Lower lobe of right lung (tissue), 2 donors: ENCODE measurements at regions not wholly inside any gene's neighbourhood (a gene's known extent, or its start where the extent isn't known, plus 50 kb on each side); places are given as distances from the start of the nearest gene placed in this dataset.

Source experiments
- ATAC-seq, 2 donors: fragments of 200-7000 bp; cut with Tn5 transposase; one replicate each; pipeline ENCODE4 v1.9.1; 2020 to 2022; ENCODE audit warnings: mild to moderate bottlenecking in 2 of 2, moderate library complexity in 2 of 2
- DNase-seq: peaks from one replicate; pipeline ENCODE4 v3.0.0-alpha.2; 2020
- H3K27ac ChIP-seq: fragments of 200-600 bp; one replicate; pipeline ENCODE4 v1.8.0; 2022
- H3K27me3 ChIP-seq: fragments of 200-600 bp; one replicate; pipeline ENCODE4 v1.8.0; 2022; ENCODE audit warnings: low read depth
- H3K36me3 ChIP-seq: fragments of 200-600 bp; one replicate; pipeline ENCODE4 v1.8.0; 2022; ENCODE audit warnings: mild to moderate bottlenecking
- H3K4me1 ChIP-seq: fragments of 200-600 bp; one replicate; pipeline ENCODE4 v1.8.0; 2022
- H3K4me3 ChIP-seq: fragments of 200-600 bp; one replicate; pipeline ENCODE4 v1.8.0; 2022; ENCODE audit warnings: mild to moderate bottlenecking
- H3K9me3 ChIP-seq: fragments of 200-600 bp; one replicate; pipeline ENCODE4 v1.8.0; 2022
- CTCF ChIP-seq: fragments of 200-600 bp; IDR thresholded peaks from one replicate; pipeline ENCODE4 v1.8.0; 2022; ENCODE audit warnings: antibody characterized with exemption, mild to moderate bottlenecking
- intact Hi-C: fragments of 100-400 bp; cut with DNase I; formaldehyde crosslinking; loops from one replicate; pipeline ENCODE4 v1.11.0; 2022
- donor health status: DM: no; HTN: yes; CAD: no; lungs with severe emphysema.

- H3K4me1 ChIP-seq: no peaks in the 10 kb centered on the region
- no peak for TF ChIP-seq CTCF
- DNase-seq: no peak
- no peak overlapping the region for H3K4me3 ChIP-seq
- ATAC-seq: peak in 1 of 2 donors; percentile 45
- H3K36me3 ChIP-seq: no peaks in the 10 kb centered on the region
- no peaks in the 10 kb centered on the region for H3K9me3 ChIP-seq
- intact Hi-C loops: no loop called here
- no peak overlapping the region for H3K27ac ChIP-seq
- H3K27me3 ChIP-seq: no peaks in the 10 kb centered on the region
Measured at GRCh38 chr3:59135096-59135495, 85.3 kb upstream of the CFAP20DC start.

GRCh38 chr3:59133311-59133710 is 83.5 kb upstream of the CFAP20DC start:
- intact Hi-C loops: no loop called here
- no peaks in the 10 kb centered on the region for H3K4me1 ChIP-seq
- no peak overlapping the region for H3K4me3 ChIP-seq
- H3K9me3 ChIP-seq: no peaks in the 10 kb centered on the region
- H3K36me3 ChIP-seq: no peaks in the 10 kb centered on the region
- DNase-seq (no peak), ATAC-seq (no peak)
- H3K27ac ChIP-seq: no peak overlapping the region
- TF ChIP-seq CTCF: no peak
- H3K27me3 ChIP-seq: no peaks in the 10 kb centered on the region

GRCh38 chr3:59131016-59131766 is 81.4 kb upstream of the CFAP20DC start:
- H3K4me3 ChIP-seq: no peak overlapping the region

GRCh38 chr3:59128685-59129084 is 78.9 kb upstream of the CFAP20DC start:
- ATAC-seq (no peak), DNase-seq (no peak)
- TF ChIP-seq CTCF: no peak
- no peaks in the 10 kb centered on the region for H3K36me3 ChIP-seq
- H3K4me3 ChIP-seq: no peak overlapping the region
- no peaks in the 10 kb centered on the region for H3K27me3 ChIP-seq
- H3K4me1 ChIP-seq: no peaks in the 10 kb centered on the region
- intact Hi-C loops: no loop called here
- H3K27ac ChIP-seq: no peak overlapping the region
- H3K9me3 ChIP-seq: no peaks in the 10 kb centered on the region

More at GRCh38 chr3:59131016-59131766, 81.4 kb upstream of the CFAP20DC start:
- H3K36me3 ChIP-seq: no peaks in the 10 kb centered on the region
- H3K27ac ChIP-seq: no peak overlapping the region
- TF ChIP-seq CTCF: no peak
- H3K27me3 ChIP-seq: no peaks in the 10 kb centered on the region
- intact Hi-C loops: no loop called here
- no peaks in the 10 kb centered on the region for H3K9me3 ChIP-seq
- ATAC-seq: no peak
- DNase-seq: no peak
- no peaks in the 10 kb centered on the region for H3K4me1 ChIP-seq

GRCh38 chr3:59127071-59127470 is 77.2 kb upstream of the CFAP20DC start:
- DNase-seq (no peak), ATAC-seq (no peak)
- intact Hi-C loops: no loop called here
- no peaks in the 10 kb centered on the region for H3K9me3 ChIP-seq
- H3K27me3 ChIP-seq: no peaks in the 10 kb centered on the region
- H3K4me3 ChIP-seq: no peak overlapping the region
- no peaks in the 10 kb centered on the region for H3K4me1 ChIP-seq
- no peak for TF ChIP-seq CTCF
- H3K27ac ChIP-seq: no peak overlapping the region
- H3K36me3 ChIP-seq: no peaks in the 10 kb centered on the region
